ENCODE measurements at regions not wholly inside any gene's neighbourhood (a gene's known extent, or its start where the extent isn't known, plus 50 kb on each side); places are given as distances from the start of the nearest gene placed in this dataset.

GRCh38 chr5:167965710-167966109 lies 325.7 kb upstream of the WWC1 start:
- Histone ChIP-seq H3K36me3 (ENCODE audit: insufficient read depth, low read length) (0 out of 2 replicates have a peak, but pooled peaks cover 3% of the 10 kb centered on the region), H3K4me3 (no peak overlapping the region), H3K27ac (no peak overlapping the region), H3K9me3 (ENCODE audit: low read depth, low read length) (no peaks in the 10 kb centered on the region), H3K9ac (ENCODE audit: insufficient read length) (no peak overlapping the region)
- no peak for DNase-seq (ENCODE audit: low read depth, low spot score)
- TF ChIP-seq FOXP2 (optimal IDR thresholded peaks at IDR 0.05; ENCODE audit: control extremely low read depth, extremely low read length, insufficient read depth), result no peak

DNA sequence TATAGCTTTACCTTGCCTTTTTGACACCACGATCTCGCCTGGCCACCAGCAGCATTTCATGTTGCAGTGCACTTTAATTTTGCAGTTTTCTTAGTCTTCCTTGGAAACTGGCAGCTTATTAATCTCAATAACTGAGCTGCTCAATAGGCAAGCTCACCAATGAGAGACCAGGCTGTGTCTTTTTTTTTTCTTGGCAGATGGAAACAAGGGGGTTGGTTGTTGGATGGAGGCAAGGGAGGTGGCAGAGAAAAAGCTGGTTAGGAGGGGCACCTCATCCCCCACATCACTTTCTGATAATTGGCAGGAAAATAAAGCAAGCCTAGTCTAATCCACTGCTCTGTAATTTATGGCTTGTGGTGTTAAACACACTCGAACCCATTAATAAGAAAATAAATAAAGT lies 324.5 kb upstream of the WWC1 start:
- no peak for TF ChIP-seq POLR2AphosphoS5 (IDR thresholded peaks at IDR 0.05; ENCODE audit: borderline replicate concordance, low read depth, low read length)
- TF ChIP-seq EZH2 (IDR thresholded peaks at IDR 0.05), result no peak
- no peak for TF ChIP-seq FOXP2 (optimal IDR thresholded peaks at IDR 0.05; ENCODE audit: control extremely low read depth, extremely low read length, insufficient read depth)
- Histone ChIP-seq H3K9ac (ENCODE audit: insufficient read length) (no peak overlapping the region), H3K27ac (no peak overlapping the region), H3K9me3 (ENCODE audit: low read depth, low read length) (no peaks in the 10 kb centered on the region), H3K36me3 (ENCODE audit: insufficient read depth, low read length) (0 out of 2 replicates have a peak, but pooled peaks cover 3% of the 10 kb centered on the region), H3K4me3 (no peak overlapping the region)
- DNase-seq (ENCODE audit: low read depth, low spot score), result no peak

DNA sequence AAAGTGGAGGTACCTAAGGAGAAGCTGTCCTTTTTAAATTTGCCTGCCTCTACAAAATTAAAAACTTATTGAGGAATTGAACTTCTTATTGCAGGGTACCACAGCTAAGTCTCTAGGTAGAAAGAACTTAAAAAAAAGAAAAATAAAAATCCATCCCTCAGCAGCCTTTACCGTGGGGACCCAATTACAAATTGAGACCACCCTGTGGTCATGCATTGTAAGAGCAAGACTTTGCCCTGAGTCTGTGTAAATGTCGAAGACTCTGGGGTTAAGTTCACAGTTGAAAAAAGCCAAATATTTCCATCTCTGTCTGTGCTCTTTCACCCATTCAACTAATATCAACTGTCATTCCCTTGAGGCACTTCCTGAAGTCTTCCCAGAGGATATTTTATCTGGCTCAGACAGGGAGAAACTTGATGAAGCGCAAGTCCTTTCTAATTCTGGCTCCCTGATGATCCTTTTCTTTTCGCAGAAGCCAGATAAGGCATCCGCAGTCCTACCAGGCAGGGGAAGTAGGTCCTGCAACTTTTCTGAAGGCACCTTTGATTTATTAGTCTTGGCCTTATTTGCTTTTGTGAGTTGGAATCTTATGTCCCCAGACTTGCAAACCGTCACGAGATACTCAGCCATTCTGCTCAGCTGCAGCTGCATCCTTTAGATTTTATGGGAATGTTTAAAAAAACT lies 323.8 kb upstream of the WWC1 start:
- DNase-seq (ENCODE audit: low read depth, low spot score), result peak; percentile 26
- H3K36me3 ChIP-seq (ENCODE audit: insufficient read depth, low read length), result no peaks in the 10 kb centered on the region
- peak; percentile 23; the same call in 1 of the 2 replicates for TF ChIP-seq POLR2AphosphoS5 (IDR thresholded peaks at IDR 0.05; ENCODE audit: borderline replicate concordance, low read depth, low read length)
- TF ChIP-seq FOXP2 (optimal IDR thresholded peaks at IDR 0.05; ENCODE audit: control extremely low read depth, extremely low read length, insufficient read depth), result no peak
- no peak for TF ChIP-seq EZH2 (IDR thresholded peaks at IDR 0.05)
- peak overlapping the region; percentile 78; the same call in 1 of the 2 replicates for H3K27ac ChIP-seq
- H3K9ac ChIP-seq (ENCODE audit: insufficient read length), result no peak overlapping the region
- no peaks in the 10 kb centered on the region for H3K9me3 ChIP-seq (ENCODE audit: low read depth, low read length)
- H3K4me3 ChIP-seq, result peak overlapping the region; percentile 52

- TF ChIP-seq EZH2 (IDR thresholded peaks at IDR 0.05) (no peak), POLR2AphosphoS5 (IDR thresholded peaks at IDR 0.05; ENCODE audit: borderline replicate concordance, low read depth, low read length) (no peak), FOXP2 (optimal IDR thresholded peaks at IDR 0.05; ENCODE audit: control extremely low read depth, extremely low read length, insufficient read depth) (no peak)
- no peak for DNase-seq (ENCODE audit: low read depth, low spot score)
- H3K4me3 ChIP-seq, result peak overlapping the region; percentile 14; the same call in 1 of the 2 replicates
- H3K9me3 ChIP-seq (ENCODE audit: low read depth, low read length), result no peaks in the 10 kb centered on the region
- no peaks in the 10 kb centered on the region for H3K36me3 ChIP-seq (ENCODE audit: insufficient read depth, low read length)
- H3K9ac ChIP-seq (ENCODE audit: insufficient read length), result no peak overlapping the region
- H3K27ac ChIP-seq, result peak overlapping the region; percentile 78; the same call in 1 of the 2 replicates
Observed at GRCh38 chr5:167968837-167969236, 322.6 kb upstream of the WWC1 start.

DNA sequence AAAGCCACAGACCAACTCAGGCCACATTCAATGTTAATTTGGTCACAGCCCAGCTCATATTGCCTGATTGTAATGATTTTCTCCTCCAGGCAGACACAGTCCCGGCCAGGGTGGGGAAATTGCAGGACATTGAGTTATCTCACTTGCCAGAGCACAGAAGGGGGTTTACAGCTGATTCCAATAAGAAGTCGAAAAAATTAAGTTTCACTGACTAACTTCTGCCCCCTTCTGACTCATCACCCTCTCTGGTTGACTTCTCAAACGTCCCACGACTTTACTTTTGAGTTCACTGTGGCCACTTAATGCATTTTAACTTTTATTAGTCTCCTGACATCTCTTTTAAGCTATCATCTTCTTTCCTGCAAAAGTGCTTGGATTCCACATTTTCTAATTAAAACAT lies 321.4 kb upstream of the WWC1 start:
- peak overlapping the region; percentile 37 for H3K4me3 ChIP-seq
- no peaks in the 10 kb centered on the region for H3K9me3 ChIP-seq (ENCODE audit: low read depth, low read length)
- no peaks in the 10 kb centered on the region for H3K36me3 ChIP-seq (ENCODE audit: insufficient read depth, low read length)
- no peak overlapping the region for H3K9ac ChIP-seq (ENCODE audit: insufficient read length)
- no peak for DNase-seq (ENCODE audit: low read depth, low spot score)
- TF ChIP-seq EZH2 (IDR thresholded peaks at IDR 0.05), result no peak
- no peak for TF ChIP-seq POLR2AphosphoS5 (IDR thresholded peaks at IDR 0.05; ENCODE audit: borderline replicate concordance, low read depth, low read length)
- no peak for TF ChIP-seq FOXP2 (optimal IDR thresholded peaks at IDR 0.05; ENCODE audit: control extremely low read depth, extremely low read length, insufficient read depth)
- H3K27ac ChIP-seq, result no peak overlapping the region

GRCh38 chr5:167971706-167972105 lies 319.7 kb upstream of the WWC1 start:
- H3K9ac ChIP-seq (ENCODE audit: insufficient read length), result no peak overlapping the region
- H3K9me3 ChIP-seq (ENCODE audit: low read depth, low read length), result no peaks in the 10 kb centered on the region
- DNase-seq (ENCODE audit: low read depth, low spot score), result no peak
- no peak overlapping the region for H3K4me3 ChIP-seq
- TF ChIP-seq POLR2AphosphoS5 (IDR thresholded peaks at IDR 0.05; ENCODE audit: borderline replicate concordance, low read depth, low read length), result no peak
- no peak for TF ChIP-seq EZH2 (IDR thresholded peaks at IDR 0.05)
- no peak for TF ChIP-seq FOXP2 (optimal IDR thresholded peaks at IDR 0.05; ENCODE audit: control extremely low read depth, extremely low read length, insufficient read depth)
- H3K36me3 ChIP-seq (ENCODE audit: insufficient read depth, low read length), result no peaks in the 10 kb centered on the region; the same call in 1 of the 2 replicates
- no peak overlapping the region for H3K27ac ChIP-seq

DNA sequence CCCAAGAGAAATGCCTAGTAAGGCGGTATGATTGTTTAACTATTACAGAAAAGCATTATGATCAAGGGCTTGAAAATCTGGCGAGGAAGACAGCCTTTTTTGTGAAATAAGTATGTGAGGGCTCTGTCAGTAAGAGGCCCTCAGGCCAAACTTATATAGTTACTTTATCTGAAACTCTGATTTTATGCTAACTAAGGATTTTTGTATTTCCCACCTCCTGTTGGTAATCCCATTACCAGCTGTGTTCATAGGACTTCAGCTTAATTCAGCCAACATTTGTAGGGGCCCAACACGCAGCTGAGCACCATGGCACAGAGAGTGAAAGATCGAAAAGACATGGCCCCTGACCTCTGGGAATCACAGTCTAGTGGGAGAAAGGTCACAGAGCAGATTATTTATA lies 318.3 kb upstream of the WWC1 start:
- peak; percentile 34 for DNase-seq (ENCODE audit: low read depth, low spot score)
- Histone ChIP-seq H3K27ac (peak overlapping the region; percentile 88), H3K4me3 (peak overlapping the region; percentile 44), H3K9me3 (ENCODE audit: low read depth, low read length) (no peaks in the 10 kb centered on the region), H3K9ac (ENCODE audit: insufficient read length) (no peak overlapping the region), H3K36me3 (ENCODE audit: insufficient read depth, low read length) (no peaks in the 10 kb centered on the region; the same call in 1 of the 2 replicates)
- no peak for TF ChIP-seq FOXP2 (optimal IDR thresholded peaks at IDR 0.05; ENCODE audit: control extremely low read depth, extremely low read length, insufficient read depth)
- no peak for TF ChIP-seq EZH2 (IDR thresholded peaks at IDR 0.05)
- peak; percentile 37; the same call in 1 of the 2 replicates for TF ChIP-seq POLR2AphosphoS5 (IDR thresholded peaks at IDR 0.05; ENCODE audit: borderline replicate concordance, low read depth, low read length)

DNA sequence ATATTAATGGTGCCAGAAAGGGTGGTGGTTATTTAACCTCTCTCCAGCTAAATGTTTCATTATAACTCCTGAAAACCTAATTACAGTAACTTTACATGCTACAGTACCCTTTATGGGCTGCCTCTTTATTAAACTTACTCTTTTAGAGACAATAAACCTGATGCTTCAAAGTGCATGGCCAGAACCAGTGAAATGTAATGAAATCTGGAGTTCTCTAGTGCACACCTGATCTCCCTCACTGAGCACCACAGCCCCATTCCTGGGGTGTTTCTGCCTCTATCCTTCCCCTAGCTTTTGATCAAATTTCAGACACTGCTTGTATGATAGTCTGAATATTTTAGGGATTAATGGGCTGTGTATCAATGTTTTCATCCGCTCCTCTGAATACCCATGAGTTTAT lies 306.5 kb upstream of the WWC1 start:
- Histone ChIP-seq H3K27ac (no peak overlapping the region), H3K36me3 (ENCODE audit: insufficient read depth, low read length) (no peaks in the 10 kb centered on the region), H3K9ac (ENCODE audit: insufficient read length) (no peak overlapping the region), H3K4me3 (no peak overlapping the region), H3K9me3 (ENCODE audit: low read depth, low read length) (no peaks in the 10 kb centered on the region)
- no peak for TF ChIP-seq FOXP2 (optimal IDR thresholded peaks at IDR 0.05; ENCODE audit: control extremely low read depth, extremely low read length, insufficient read depth)
- no peak for TF ChIP-seq POLR2AphosphoS5 (IDR thresholded peaks at IDR 0.05; ENCODE audit: borderline replicate concordance, low read depth, low read length)
- no peak for TF ChIP-seq EZH2 (IDR thresholded peaks at IDR 0.05)
- DNase-seq (ENCODE audit: low read depth, low spot score), result no peak

- Histone ChIP-seq H3K27ac (no peak overlapping the region), H3K9ac (ENCODE audit: insufficient read length) (no peak overlapping the region), H3K36me3 (ENCODE audit: insufficient read depth, low read length) (no peaks in the 10 kb centered on the region), H3K9me3 (ENCODE audit: low read depth, low read length) (no peaks in the 10 kb centered on the region), H3K4me3 (no peak overlapping the region)
- no peak for DNase-seq (ENCODE audit: low read depth, low spot score)
- TF ChIP-seq FOXP2 (optimal IDR thresholded peaks at IDR 0.05; ENCODE audit: control extremely low read depth, extremely low read length, insufficient read depth) (no peak), POLR2AphosphoS5 (IDR thresholded peaks at IDR 0.05; ENCODE audit: borderline replicate concordance, low read depth, low read length) (no peak), EZH2 (IDR thresholded peaks at IDR 0.05) (no peak)
Observed at GRCh38 chr5:167985373-167985772, 306.1 kb upstream of the WWC1 start.
